HEK293 (cell line): ENCODE measurements at regions not wholly inside any gene's neighbourhood (a gene's known extent, or its start where the extent isn't known, plus 50 kb on each side); places are given as distances from the start of the nearest gene placed in this dataset.

Source experiments
- YY1 ChIP-seq: fragments of 450-650 bp; formaldehyde crosslinking; IDR thresholded peaks from 2 replicates; pipeline ENCODE4 v1.5.1; 2018; ENCODE audit warnings: missing biosample characterization, missing genetic modification characterization
- YY2 ChIP-seq: fragments of 450-650 bp; formaldehyde crosslinking; IDR thresholded peaks from 2 replicates; pipeline ENCODE4 v1.5.1; 2016; ENCODE audit warnings: missing biosample characterization, missing genetic modification characterization
- ZNF146 ChIP-seq: fragments of 450-650 bp; formaldehyde crosslinking; IDR thresholded peaks from 2 replicates; pipeline ENCODE4 v1.5.1; 2016; ENCODE audit warnings: missing biosample characterization, missing genetic modification characterization
- ZNF335 ChIP-seq: fragments of 450-650 bp; formaldehyde crosslinking; conservative IDR thresholded peaks from 2 replicates; pipeline ENCODE4 v1.5.1; 2016; ENCODE audit warnings: missing biosample characterization, missing genetic modification characterization
- ZNF37A ChIP-seq: fragments of 450-650 bp; IDR thresholded peaks from 2 replicates; pipeline ENCODE4 v1.5.1; 2018; ENCODE audit warnings: missing biosample characterization, missing genetic modification characterization
- ZNF776 ChIP-seq: fragments of 450-650 bp; formaldehyde crosslinking; IDR thresholded peaks from 2 replicates; pipeline ENCODE4 v1.5.0; 2017; ENCODE audit warnings: missing biosample characterization, missing genetic modification characterization, borderline replicate concordance
- ZNF777 ChIP-seq: fragments of 450-650 bp; formaldehyde crosslinking; IDR thresholded peaks from 2 replicates; pipeline ENCODE4 v1.5.1; 2017; ENCODE audit warnings: missing biosample characterization, missing genetic modification characterization, borderline replicate concordance
- ZNF792 ChIP-seq: fragments of 450-650 bp; formaldehyde crosslinking; IDR thresholded peaks from 2 replicates; pipeline ENCODE4 v1.5.1; 2016; ENCODE audit warnings: missing biosample characterization, missing genetic modification characterization
- ZSCAN30 ChIP-seq: fragments of 450-650 bp; IDR thresholded peaks from 2 replicates; pipeline ENCODE4 v1.5.1; 2018; ENCODE audit warnings: missing biosample characterization, mild to moderate bottlenecking, missing genetic modification characterization, moderate library complexity
- TF ChIP-seq, protein P1 (sequence below): fragments of 450-650 bp; formaldehyde crosslinking; IDR thresholded peaks from 2 replicates; pipeline ENCODE4 v1.5.1; 2016; ENCODE audit warnings: missing biosample characterization, missing genetic modification characterization
- TF ChIP-seq, protein P2 (sequence below): fragments of 450-650 bp; formaldehyde crosslinking; IDR thresholded peaks from 2 replicates; pipeline ENCODE4 v1.5.1; 2017; ENCODE audit warnings: missing biosample characterization, mild to moderate bottlenecking, missing genetic modification characterization, moderate library complexity
- TF ChIP-seq, protein P3 (sequence below): fragments of 450-650 bp; formaldehyde crosslinking; IDR thresholded peaks from 2 replicates; pipeline ENCODE4 v1.5.1; 2016; ENCODE audit warnings: missing biosample characterization, missing genetic modification characterization
- TF ChIP-seq, protein P4 (sequence below): fragments of 450-650 bp; formaldehyde crosslinking; IDR thresholded peaks from 2 replicates; pipeline ENCODE4 v1.5.1; 2016; ENCODE audit warnings: missing biosample characterization, missing genetic modification characterization

DNA sequence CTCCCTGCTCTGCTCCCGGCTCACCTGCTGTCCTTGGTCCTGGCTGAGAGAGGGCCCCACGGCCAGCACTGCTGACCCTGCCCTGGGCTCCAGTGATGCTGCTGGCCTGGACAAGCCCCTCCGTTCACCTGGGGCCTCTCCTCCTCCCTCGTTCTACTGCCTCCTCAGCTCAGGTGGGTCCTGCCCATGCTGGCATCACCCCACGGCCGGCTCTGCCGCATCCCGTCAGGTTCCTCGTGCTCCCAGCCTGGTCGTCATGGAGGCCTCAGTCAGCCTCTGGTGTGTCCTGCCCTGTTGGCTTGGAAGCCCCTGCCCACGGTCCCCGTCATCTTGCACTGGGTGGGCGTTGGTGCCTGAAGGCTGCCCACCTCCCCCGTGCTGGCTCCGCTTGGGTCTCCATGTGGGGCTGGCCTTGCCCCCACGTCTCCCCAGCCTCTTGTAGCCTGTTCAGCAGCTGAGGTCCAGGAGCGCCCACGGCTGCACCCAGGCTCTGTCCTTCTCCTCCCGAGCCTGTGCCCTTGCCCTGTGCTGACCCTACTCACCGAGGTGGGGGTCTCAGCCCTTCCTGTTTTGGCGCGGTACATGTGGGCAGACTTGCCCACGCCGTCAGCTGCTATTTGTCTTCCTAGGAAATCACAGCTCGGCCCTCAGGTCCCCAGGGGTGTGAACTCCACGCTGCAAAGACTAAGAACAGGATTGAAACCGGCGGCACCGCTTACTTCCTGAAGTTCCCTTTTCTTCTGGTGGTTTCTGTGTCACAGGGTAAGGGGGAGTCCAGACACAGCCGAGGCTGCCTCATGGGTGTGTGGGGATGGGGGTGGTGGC is 121.6 kb downstream of the TMEM121 start:
- TF ChIP-seq, protein P1, sequence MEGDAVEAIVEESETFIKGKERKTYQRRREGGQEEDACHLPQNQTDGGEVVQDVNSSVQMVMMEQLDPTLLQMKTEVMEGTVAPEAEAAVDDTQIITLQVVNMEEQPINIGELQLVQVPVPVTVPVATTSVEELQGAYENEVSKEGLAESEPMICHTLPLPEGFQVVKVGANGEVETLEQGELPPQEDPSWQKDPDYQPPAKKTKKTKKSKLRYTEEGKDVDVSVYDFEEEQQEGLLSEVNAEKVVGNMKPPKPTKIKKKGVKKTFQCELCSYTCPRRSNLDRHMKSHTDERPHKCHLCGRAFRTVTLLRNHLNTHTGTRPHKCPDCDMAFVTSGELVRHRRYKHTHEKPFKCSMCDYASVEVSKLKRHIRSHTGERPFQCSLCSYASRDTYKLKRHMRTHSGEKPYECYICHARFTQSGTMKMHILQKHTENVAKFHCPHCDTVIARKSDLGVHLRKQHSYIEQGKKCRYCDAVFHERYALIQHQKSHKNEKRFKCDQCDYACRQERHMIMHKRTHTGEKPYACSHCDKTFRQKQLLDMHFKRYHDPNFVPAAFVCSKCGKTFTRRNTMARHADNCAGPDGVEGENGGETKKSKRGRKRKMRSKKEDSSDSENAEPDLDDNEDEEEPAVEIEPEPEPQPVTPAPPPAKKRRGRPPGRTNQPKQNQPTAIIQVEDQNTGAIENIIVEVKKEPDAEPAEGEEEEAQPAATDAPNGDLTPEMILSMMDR (tag by site-specific recombination): no peak
- no peak for TF ChIP-seq ZNF335
- TF ChIP-seq, protein P2, sequence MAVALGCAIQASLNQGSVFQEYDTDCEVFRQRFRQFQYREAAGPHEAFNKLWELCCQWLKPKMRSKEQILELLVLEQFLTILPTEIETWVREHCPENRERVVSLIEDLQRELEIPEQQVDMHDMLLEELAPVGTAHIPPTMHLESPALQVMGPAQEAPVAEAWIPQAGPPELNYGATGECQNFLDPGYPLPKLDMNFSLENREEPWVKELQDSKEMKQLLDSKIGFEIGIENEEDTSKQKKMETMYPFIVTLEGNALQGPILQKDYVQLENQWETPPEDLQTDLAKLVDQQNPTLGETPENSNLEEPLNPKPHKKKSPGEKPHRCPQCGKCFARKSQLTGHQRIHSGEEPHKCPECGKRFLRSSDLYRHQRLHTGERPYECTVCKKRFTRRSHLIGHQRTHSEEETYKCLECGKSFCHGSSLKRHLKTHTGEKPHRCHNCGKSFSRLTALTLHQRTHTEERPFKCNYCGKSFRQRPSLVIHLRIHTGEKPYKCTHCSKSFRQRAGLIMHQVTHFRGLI (tag by site-specific recombination): no peak
- TF ChIP-seq ZNF792 (tag by site-specific recombination): no peak
- no peak for TF ChIP-seq ZSCAN30
- no peak for TF ChIP-seq ZNF146 (tag by site-specific recombination)
- TF ChIP-seq YY1 (tag by site-specific recombination): no peak
- TF ChIP-seq ZNF776 (tag by site-specific recombination): no peak
- TF ChIP-seq, protein P3, sequence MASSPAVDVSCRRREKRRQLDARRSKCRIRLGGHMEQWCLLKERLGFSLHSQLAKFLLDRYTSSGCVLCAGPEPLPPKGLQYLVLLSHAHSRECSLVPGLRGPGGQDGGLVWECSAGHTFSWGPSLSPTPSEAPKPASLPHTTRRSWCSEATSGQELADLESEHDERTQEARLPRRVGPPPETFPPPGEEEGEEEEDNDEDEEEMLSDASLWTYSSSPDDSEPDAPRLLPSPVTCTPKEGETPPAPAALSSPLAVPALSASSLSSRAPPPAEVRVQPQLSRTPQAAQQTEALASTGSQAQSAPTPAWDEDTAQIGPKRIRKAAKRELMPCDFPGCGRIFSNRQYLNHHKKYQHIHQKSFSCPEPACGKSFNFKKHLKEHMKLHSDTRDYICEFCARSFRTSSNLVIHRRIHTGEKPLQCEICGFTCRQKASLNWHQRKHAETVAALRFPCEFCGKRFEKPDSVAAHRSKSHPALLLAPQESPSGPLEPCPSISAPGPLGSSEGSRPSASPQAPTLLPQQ (tag by site-specific recombination): no peak
- no peak for TF ChIP-seq YY2 (tag by site-specific recombination)
- no peak for TF ChIP-seq ZNF777 (tag by site-specific recombination)
- no peak for TF ChIP-seq ZNF37A (tag by site-specific recombination)
- TF ChIP-seq, protein P4, sequence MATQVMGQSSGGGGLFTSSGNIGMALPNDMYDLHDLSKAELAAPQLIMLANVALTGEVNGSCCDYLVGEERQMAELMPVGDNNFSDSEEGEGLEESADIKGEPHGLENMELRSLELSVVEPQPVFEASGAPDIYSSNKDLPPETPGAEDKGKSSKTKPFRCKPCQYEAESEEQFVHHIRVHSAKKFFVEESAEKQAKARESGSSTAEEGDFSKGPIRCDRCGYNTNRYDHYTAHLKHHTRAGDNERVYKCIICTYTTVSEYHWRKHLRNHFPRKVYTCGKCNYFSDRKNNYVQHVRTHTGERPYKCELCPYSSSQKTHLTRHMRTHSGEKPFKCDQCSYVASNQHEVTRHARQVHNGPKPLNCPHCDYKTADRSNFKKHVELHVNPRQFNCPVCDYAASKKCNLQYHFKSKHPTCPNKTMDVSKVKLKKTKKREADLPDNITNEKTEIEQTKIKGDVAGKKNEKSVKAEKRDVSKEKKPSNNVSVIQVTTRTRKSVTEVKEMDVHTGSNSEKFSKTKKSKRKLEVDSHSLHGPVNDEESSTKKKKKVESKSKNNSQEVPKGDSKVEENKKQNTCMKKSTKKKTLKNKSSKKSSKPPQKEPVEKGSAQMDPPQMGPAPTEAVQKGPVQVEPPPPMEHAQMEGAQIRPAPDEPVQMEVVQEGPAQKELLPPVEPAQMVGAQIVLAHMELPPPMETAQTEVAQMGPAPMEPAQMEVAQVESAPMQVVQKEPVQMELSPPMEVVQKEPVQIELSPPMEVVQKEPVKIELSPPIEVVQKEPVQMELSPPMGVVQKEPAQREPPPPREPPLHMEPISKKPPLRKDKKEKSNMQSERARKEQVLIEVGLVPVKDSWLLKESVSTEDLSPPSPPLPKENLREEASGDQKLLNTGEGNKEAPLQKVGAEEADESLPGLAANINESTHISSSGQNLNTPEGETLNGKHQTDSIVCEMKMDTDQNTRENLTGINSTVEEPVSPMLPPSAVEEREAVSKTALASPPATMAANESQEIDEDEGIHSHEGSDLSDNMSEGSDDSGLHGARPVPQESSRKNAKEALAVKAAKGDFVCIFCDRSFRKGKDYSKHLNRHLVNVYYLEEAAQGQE (tag by site-specific recombination): peak; percentile 91
